SIG-M5 (cell line): ENCODE measurements at regions not wholly inside any gene's neighbourhood (a gene's known extent, or its start where the extent isn't known, plus 50 kb on each side); places are given as distances from the start of the nearest gene placed in this dataset.
"Not testable (repeated sequence)": the region's sequence is repeated elsewhere in the genome, so short reads cannot be mapped to it uniquely, and the experiment has no call there.

Experiments
- DNase-seq: peaks from one replicate; lab custom pipeline; 2025; lab: John Stamatoyannopoulos, UW

DNA sequence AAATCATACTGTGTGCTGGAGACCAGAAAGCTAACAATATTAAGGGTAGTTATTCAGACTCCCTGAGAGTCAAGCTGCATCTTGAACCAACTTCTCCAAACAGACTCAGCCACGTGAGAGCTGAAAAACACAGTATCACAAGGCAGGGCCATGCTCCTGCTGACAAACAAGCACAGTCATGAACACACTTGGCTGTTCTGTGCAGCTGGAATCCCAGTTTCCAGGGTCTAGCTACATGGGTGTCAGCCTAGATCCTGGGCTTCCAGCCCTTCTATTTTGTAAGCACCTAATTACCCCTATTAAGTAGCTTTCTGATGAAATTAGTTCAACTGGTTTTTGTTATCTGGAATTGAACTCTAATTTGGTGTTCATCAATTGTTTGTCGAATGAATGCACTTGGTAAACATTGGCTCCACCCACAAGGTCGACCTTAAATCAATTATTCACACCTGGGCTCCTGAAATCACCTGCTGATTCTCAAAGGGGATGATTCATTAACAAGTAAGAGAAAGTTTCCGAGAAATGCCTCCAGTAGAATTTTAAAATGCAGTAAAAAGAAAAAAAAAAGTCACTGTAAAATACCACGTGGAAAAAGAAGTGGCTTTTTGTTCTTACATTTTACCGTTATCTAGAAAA is 179.3 kb downstream of the ZC3H11B start:
- no peak for DNase-seq

- no peak for DNase-seq
Observed at GRCh38 chr1:219433001-219433400, 179.9 kb downstream of the ZC3H11B start.

DNA sequence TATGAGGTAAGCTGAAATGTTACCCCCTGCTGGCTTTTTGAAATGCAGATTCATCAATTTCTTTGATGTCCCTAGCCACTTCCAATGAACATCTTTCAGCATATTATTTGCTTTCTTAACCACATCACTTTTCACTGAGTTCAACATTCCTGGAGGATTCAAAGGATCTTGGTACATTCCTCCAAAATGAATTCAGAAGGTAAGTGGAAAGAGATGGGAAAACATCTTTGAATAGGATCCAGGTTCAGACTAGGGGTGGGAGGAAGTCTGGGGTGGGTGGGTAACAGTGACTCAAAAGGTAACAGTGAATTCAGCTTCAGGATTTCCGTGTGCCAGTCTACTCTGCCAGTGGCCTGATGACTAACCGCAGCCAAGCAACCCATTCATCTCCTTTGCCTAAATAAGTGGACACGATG is 180.7 kb downstream of the ZC3H11B start:
- DNase-seq = no peak

GRCh38 chr1:219430419-219430818 is 182.5 kb downstream of the ZC3H11B start:
- DNase-seq = no peak

DNA sequence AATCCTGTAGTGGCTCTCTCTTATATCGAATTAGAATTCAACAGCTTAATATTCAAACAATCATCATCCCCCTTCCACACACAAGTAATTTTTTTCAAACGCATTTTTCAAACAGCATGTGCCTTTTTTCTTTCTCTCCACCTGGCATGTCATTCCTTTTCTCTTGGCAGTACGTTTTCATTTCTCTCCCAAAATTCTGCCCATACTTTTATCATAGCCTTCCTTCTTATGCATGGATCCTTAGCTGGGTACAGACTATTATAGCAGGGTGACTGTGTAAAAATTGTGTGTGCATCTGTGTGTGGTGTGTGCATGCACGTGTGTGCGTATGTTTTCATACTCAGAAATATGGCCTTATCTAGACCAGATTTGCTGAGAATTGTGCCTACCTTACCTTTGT is 184.3 kb downstream of the ZC3H11B start:
- DNase-seq = no peak

DNA sequence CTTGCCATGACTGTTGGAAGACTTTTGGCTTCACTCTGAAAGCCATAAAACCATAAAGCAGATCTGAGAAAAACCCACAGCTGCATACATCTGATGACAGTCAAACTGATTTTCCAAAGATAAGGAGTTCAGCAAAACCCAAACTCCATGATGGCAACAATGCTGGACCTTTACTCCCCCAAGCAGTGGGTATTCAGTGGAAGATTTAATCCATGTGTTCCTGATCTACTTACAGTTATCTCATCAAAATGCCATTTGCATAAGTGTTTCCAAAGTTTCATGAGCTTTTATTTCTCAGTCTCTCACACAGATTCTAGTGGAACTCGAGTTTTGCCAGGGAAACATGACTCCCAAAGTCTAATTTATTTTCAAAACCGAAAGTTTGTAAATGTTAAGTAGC is 184.9 kb downstream of the ZC3H11B start:
- no peak for DNase-seq

GRCh38 chr1:219427403-219427802 is 185.5 kb downstream of the ZC3H11B start:
- no peak for DNase-seq

DNA sequence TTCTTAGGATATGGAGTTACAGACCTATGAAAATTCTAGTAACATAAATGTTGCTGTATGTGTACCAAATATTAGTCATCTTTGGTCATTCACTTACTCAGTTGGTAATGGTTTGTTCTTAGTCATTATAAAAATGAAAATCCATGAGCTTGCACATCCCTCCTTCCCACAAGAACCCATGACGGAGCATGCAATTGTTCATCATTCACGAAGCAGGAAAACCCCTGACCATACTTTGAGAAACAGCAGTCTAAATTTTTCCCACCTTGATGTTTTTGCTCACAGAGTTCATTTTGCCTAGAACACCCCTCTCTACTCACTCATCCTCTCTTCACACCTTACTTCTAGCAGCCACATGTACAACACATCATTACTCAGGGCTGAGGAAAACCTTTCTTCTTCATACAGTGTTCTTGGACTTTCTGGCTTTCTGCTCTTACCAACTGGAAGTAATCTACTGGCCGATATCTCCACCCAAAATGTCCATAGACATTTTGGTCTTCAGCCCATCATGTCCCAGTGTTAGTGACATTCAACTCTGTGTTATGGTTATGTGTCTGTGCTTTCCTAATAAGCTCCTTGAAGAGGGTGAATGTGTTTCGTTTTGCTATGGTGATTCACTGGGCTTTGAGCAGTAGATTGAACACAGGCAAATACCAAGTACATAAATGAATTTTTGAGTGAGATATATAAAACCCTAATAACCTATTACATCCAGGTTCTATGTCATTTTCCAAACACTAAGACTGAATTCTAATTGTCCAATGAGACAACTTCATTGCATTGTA is 189.9 kb downstream of the ZC3H11B start:
- DNase-seq = no peak

GRCh38 chr1:219420913-219421312 is 192.0 kb downstream of the ZC3H11B start:
- DNase-seq = no peak

DNA sequence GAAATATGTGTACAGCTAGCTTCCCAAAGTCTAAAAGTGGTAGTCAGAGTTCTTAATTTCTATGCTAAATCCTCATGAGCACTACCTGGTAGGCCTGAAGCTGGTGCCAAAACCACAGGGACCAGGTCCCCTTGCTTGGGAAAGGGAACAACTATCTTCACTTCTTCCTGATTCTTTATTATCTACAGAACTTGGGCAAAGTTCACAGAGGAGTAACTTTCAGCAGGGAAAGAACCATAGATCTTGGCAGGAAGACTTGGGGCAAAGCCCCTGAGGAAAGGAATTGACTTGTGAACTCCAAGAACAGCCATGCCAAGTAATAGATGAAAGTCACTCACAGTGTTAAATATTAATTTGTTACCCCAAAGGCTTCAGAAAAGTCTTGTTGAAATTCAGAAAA is 193.0 kb downstream of the ZC3H11B start:
- DNase-seq = no peak

DNA sequence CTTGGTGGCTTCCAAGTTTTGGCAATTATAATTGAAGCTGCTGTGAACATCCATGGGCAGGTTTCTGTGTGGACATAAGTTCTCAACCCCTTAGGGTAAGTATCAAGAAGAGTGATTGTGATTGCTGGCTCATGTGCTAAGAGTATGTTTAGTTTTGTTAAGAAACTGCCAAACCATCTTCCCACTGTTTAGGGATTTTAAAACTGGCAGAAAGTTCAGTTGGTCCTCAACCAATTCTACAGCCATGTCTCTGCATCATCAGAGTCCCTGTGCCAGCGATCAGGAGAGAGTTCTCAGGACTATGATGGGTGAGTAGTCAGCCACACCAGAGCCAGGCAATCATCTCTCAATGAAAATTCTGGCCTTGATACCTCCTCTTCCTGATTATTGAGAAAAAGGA is 193.8 kb downstream of the ZC3H11B start:
- no peak for DNase-seq

DNA sequence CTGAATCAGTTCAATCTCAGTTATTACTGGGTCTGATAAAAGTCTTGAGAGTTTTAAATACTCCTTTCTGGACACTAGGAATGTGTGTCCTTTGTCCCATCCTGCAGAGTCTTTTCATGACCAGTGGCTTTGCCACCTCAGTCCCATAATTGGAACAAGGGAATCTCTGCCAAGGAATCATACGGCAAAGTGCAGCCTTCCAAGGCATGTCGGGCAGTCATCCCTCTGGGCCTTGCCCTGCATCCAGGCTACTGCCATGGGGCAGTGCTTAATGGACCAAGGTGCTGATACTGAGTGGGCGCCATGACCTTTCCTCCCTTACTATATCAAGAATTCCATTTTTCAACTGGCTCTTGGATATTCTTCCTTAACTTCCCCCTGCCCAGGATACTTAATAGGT is 195.3 kb downstream of the ZC3H11B start:
- no peak for DNase-seq

GRCh38 chr1:219416598-219417238 is 196.2 kb downstream of the ZC3H11B start:
- no peak for DNase-seq

GRCh38 chr1:219415915-219416314 is 197.0 kb downstream of the ZC3H11B start:
- no peak for DNase-seq

- DNase-seq = no peak
Observed at GRCh38 chr1:219415433-219415832, 197.5 kb downstream of the ZC3H11B start.

DNA sequence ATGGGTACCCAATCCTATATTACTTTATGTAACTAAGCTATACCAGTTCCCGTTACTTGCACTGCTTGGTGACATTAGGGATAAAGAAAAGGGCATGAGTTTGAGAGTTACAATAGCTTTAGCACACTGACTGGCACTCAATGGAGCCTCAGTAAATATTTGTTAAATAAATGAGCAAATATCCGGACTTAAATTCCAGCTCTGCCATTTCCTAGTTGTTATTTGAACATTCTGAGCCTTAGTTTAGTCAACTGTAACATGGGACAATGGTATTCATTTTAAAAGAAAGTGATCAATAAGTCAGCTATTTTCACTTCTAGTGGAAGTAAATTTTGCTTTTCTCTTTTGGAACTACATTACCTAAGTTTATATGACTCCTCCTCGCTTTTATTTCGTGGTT is 198.7 kb downstream of the ZC3H11B start:
- no peak for DNase-seq

- no peak for DNase-seq
Observed at GRCh38 chr1:219413536-219413935, 199.4 kb downstream of the ZC3H11B start.

DNA sequence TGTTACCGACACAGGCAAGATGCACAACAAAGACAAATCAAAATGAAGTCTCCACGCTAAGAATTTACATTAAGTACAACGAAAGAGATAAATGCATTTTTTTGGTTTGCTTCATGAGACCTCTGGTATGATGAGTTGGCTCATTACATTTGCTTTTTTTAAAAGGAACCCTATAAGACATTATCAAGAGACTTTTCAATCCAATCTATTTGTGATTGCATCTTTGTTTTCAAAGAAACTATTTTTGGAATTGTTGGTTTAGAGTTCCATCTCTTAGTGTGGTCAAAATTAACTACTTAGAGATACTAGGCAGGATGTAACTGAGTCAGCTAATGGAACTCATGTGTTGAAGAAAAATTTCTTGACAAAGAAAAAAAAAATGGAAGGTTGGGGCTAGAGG is 200.1 kb downstream of the ZC3H11B start:
- DNase-seq = no peak

DNA sequence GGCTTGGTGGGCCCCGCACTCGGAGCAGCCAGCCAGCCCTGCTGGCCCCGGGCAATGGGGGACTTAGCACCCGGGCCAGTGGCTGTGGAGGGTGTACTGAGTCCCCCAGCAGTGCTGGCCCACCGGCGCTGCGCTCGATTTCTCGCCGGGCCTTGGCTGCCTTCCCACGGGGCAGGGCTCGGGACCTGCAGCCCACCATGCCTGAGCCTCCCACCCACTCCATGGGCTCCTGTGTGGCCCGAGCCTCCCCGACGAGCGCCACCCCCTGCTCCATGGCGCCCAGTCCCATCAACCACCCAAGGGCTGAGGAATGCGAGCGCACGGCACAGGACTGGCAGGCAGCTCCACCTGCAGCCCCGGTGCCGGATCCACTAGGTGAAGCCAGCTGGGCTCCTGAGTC is 202.2 kb downstream of the ZC3H11B start:
- not testable (repeated sequence) for DNase-seq

DNA sequence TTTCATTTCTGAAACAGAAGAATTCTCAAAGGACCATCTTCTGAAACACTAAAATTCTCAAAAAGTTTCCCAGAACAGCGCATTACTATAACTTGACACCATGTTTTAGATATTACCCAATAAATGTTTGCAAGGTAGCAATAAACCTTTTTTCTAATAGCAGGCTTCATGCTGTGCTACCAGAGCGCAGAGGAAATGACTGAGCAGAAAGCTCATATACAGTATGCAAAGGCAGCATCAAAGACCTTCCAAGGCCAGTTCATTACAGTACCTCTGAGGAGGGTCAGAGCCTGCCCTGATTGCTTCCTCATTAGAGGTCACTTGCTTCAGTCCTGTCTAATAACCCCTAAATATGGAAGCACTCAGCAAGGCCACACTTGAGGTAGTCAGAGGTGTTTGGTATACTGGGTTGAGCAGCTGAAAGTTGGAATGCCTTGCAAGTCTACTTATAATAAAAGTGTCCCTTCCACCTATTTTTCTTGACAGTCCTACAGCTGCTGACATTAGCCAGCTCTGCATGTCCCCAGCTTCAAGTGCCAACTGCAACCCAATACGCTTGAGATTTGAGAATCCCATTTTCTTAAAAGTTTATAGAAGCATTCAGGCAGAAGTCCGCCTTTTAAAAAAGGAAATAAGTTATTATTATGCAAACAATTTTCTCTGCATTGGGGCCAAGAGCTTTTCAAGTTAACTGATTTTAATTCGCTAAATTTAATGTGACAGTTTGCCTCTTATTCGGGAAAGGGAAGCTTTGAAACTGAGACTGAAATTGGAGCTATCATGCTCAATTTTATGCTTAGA is 207.2 kb downstream of the ZC3H11B start:
- no peak for DNase-seq

GRCh38 chr1:219404629-219405028 is 208.3 kb downstream of the ZC3H11B start:
- no peak for DNase-seq

DNA sequence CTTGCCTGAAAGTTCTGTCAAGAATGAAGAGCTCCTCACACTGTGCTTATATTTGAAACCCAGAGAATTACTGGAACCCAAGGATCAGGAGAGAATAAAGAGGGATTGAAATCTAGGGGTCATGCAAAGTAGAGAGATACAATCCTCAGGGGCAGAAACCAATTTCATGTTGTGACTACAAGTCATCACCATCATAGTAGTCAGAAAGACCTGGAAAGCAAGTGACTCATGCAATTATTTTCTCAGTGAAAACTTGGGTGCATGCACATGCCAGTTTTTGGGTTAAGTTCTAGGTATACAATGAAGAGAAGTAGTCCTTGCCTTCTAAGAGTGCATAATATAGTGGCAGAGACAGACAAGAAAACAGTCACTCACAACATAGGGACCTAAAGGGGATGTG is 210.0 kb downstream of the ZC3H11B start:
- no peak for DNase-seq
